Calu3 (cell line): ENCODE measurements at regions not wholly inside any gene's neighbourhood (a gene's known extent, or its start where the extent isn't known, plus 50 kb on each side); places are given as distances from the start of the nearest gene placed in this dataset.
"Not testable (repeated sequence)": the region's sequence is repeated elsewhere in the genome, so short reads cannot be mapped to it uniquely, and the experiment has no call there.

Source experiments
- BruUV-seq: library from RNA; stranded (reverse); fragments of 400-500 nt; replicated peaks from 2 replicates; lab custom pipeline; 2021; lab: Mats Ljungman, UMichigan
- CTCF ChIA-PET: fragments of 300-600 bp; sonication (Branson Sonifier 250); formaldehyde crosslinking; loops from one replicate; lab custom pipeline; 2022; ENCODE audit warnings: antibody characterized with exemption; lab: Charles Lee
- DNase-seq: peaks from one replicate; pipeline ENCODE4 v3.0.0; 2022
- H3K27ac Mint-ChIP-seq: one replicate; pipeline ENCODE4 v1.8.0; 2022; ENCODE audit warnings: mixed read lengths; ENCODE audit not compliant: unreplicated experiment
- H3K27me3 Mint-ChIP-seq: one replicate; pipeline ENCODE4 v1.8.0; 2022; ENCODE audit warnings: mixed read lengths; ENCODE audit not compliant: unreplicated experiment
- H3K36me3 Mint-ChIP-seq: one replicate; pipeline ENCODE4 v1.8.0; 2022; ENCODE audit warnings: mild to moderate bottlenecking, moderate library complexity, mixed read lengths; ENCODE audit not compliant: insufficient read depth, unreplicated experiment
- H3K4me1 Mint-ChIP-seq: one replicate; pipeline ENCODE4 v1.8.0; 2022; ENCODE audit warnings: mild to moderate bottlenecking, low read depth, mixed read lengths; ENCODE audit not compliant: unreplicated experiment
- H3K4me3 Mint-ChIP-seq: one replicate; pipeline ENCODE4 v1.8.0; 2022; ENCODE audit warnings: mild to moderate bottlenecking, low read depth, moderate library complexity, mixed read lengths; ENCODE audit not compliant: unreplicated experiment
- H3K9me3 Mint-ChIP-seq: one replicate; pipeline ENCODE4 v1.8.0; 2022; ENCODE audit warnings: low read depth, mixed read lengths; ENCODE audit not compliant: unreplicated experiment
- intact Hi-C: fragments of 100-400 bp; cut with micrococcal nuclease; formaldehyde crosslinking; loops from one replicate; pipeline ENCODE4 v1.10.0; 2022; ENCODE audit not compliant: unreplicated experiment
- TF ChIP-seq, protein P1 (sequence below): fragments of 200-600 bp; IDR thresholded peaks from one replicate; pipeline ENCODE4 v1.8.0; 2022; ENCODE audit warnings: antibody characterized with exemption; ENCODE audit not compliant: unreplicated experiment

DNA sequence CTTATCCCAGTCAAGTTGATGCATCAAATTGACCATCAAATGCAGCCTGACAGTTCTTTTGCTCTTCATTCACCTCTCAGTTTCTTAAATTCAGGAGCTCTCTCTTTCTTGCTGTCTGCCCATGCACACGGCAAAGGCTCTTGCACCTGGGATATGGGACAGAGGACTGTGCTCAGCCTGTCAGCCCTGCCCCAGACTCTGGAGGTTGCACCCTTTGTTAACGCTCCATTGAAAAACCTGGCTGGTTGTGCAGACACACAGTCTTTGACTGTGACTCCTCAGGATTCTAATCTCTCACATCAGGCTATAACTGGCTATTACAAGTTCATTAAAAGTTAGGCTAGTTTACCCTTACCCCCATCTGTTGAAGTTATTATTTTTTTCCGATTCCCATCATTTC is 1032.5 kb downstream of the SOCS6 start:
- intact Hi-C loops: no loop called here
- H3K9me3 Mint-ChIP-seq: no peaks in the 10 kb centered on the region
- H3K27me3 Mint-ChIP-seq: no peaks in the 10 kb centered on the region
- CTCF ChIA-PET: no interaction called here
- TF ChIP-seq, protein P1, sequence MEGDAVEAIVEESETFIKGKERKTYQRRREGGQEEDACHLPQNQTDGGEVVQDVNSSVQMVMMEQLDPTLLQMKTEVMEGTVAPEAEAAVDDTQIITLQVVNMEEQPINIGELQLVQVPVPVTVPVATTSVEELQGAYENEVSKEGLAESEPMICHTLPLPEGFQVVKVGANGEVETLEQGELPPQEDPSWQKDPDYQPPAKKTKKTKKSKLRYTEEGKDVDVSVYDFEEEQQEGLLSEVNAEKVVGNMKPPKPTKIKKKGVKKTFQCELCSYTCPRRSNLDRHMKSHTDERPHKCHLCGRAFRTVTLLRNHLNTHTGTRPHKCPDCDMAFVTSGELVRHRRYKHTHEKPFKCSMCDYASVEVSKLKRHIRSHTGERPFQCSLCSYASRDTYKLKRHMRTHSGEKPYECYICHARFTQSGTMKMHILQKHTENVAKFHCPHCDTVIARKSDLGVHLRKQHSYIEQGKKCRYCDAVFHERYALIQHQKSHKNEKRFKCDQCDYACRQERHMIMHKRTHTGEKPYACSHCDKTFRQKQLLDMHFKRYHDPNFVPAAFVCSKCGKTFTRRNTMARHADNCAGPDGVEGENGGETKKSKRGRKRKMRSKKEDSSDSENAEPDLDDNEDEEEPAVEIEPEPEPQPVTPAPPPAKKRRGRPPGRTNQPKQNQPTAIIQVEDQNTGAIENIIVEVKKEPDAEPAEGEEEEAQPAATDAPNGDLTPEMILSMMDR: no peak
- no peaks in the 10 kb centered on the region for H3K36me3 Mint-ChIP-seq
- no peak for DNase-seq
- no TSS peak for BruUV-seq
- no peaks in the 10 kb centered on the region for H3K4me1 Mint-ChIP-seq
- no peak overlapping the region for H3K4me3 Mint-ChIP-seq
- no peak overlapping the region for H3K27ac Mint-ChIP-seq

DNA sequence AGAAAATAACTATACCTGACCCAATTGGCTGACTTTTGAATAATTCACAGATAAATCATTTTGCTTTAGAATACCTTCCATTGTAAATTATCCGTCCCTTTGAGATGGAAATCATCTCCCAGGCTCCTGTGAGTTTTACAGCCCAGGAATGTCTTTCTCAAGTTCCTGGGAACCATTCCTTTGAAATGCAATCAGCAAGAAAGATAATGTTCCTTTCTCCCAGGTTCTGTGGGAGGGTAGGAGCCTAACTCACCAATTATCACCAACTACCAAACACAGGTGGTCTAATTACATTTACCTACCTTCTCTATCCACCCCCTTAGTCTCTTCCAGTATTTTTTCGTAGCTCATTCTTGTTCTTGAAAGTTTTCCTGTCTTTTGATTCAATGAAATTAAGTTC is 1016.0 kb downstream of the SOCS6 start:
- no TSS peak for BruUV-seq
- CTCF ChIA-PET: interaction anchor here (0.7 kb wide), 1 partner anchor 253 kb away, joined by 3 read pairs; no protein-coding TSS in a partner anchor
- no peaks in the 10 kb centered on the region for H3K36me3 Mint-ChIP-seq
- TF ChIP-seq, protein P1: no peak
- intact Hi-C loops: no loop called here
- H3K27ac Mint-ChIP-seq: no peak overlapping the region
- no peaks in the 10 kb centered on the region for H3K27me3 Mint-ChIP-seq
- no peaks in the 10 kb centered on the region for H3K9me3 Mint-ChIP-seq
- DNase-seq: no peak
- no peak overlapping the region for H3K4me3 Mint-ChIP-seq
- H3K4me1 Mint-ChIP-seq: no peaks in the 10 kb centered on the region

DNA sequence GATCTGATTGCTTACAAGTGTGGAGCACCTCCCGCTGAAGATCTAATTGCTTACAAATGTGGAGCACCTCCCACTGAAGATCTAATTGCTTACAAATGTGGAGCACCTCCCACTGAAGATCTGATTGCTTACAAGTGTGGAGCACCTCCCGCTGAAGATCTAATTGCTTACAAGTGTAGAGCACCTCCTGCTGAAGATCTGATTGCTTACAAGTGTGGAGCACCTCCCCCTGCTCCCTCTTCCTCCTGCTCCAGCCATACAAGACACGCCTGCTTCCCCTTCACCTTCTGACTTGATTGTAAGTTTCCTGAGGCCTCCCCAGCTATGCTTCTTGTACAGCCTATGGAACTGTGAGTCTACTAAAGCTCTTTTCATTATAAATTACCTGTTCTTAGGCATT is 1014.9 kb downstream of the SOCS6 start:
- H3K27me3 Mint-ChIP-seq, H3K27ac Mint-ChIP-seq, H3K4me3 Mint-ChIP-seq, BruUV-seq, DNase-seq, intact Hi-C loops, H3K9me3 Mint-ChIP-seq, H3K4me1 Mint-ChIP-seq, H3K36me3 Mint-ChIP-seq, CTCF ChIA-PET: not testable (repeated sequence)

DNA sequence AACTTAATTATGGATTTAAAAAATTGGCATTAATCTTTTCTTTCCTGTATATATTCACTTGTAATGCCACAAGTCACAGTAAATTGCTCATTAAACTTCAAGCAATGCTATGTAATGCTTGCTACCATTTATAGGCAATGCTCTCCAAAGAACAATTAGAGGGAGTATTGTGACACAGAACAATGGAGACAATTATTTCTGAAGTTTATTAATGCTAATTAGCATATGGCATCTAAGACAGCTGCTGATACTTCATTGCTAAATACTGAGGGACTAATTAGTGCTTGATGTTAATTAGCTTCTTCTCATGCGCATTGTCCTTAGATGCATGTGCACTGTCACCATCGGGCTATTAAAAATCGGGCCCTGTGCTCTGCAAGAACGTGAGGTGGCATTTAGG is 1012.8 kb downstream of the SOCS6 start:
- no peak for DNase-seq
- Mint-ChIP-seq H3K4me1 (no peaks in the 10 kb centered on the region), H3K27ac (no peak overlapping the region), H3K27me3 (no peaks in the 10 kb centered on the region), H3K36me3 (no peaks in the 10 kb centered on the region), H3K4me3 (no peak overlapping the region), H3K9me3 (no peaks in the 10 kb centered on the region)
- no TSS peak for BruUV-seq
- CTCF ChIA-PET: no interaction called here
- TF ChIP-seq, protein P1: no peak
- intact Hi-C loops: no loop called here

DNA sequence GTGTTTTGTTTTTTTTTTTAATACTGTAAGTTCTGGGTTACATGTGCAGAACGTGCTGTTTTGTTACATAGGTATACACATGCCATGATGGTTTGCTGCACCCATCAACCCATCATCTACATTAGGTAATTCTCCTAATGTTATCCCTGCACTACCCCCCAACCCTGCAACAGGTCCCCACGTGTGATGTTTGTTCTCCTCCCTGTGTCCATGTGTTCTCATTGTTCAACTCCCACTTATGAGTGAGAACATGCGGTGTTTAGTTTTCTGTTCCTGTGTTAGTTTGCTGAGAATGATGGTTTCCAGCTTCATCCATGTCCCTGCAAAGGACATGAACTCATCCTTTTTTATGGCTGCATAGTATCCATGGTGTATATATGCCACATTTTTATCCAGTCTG is 1005.4 kb downstream of the SOCS6 start:
- H3K36me3 Mint-ChIP-seq, DNase-seq, H3K27ac Mint-ChIP-seq, BruUV-seq, H3K27me3 Mint-ChIP-seq, H3K4me1 Mint-ChIP-seq, H3K9me3 Mint-ChIP-seq, intact Hi-C loops, H3K4me3 Mint-ChIP-seq, CTCF ChIA-PET: not testable (repeated sequence)
